ENCODE measurements at regions not wholly inside any gene's neighbourhood (a gene's known extent, or its start where the extent isn't known, plus 50 kb on each side); places are given as distances from the start of the nearest gene placed in this dataset.

DNA sequence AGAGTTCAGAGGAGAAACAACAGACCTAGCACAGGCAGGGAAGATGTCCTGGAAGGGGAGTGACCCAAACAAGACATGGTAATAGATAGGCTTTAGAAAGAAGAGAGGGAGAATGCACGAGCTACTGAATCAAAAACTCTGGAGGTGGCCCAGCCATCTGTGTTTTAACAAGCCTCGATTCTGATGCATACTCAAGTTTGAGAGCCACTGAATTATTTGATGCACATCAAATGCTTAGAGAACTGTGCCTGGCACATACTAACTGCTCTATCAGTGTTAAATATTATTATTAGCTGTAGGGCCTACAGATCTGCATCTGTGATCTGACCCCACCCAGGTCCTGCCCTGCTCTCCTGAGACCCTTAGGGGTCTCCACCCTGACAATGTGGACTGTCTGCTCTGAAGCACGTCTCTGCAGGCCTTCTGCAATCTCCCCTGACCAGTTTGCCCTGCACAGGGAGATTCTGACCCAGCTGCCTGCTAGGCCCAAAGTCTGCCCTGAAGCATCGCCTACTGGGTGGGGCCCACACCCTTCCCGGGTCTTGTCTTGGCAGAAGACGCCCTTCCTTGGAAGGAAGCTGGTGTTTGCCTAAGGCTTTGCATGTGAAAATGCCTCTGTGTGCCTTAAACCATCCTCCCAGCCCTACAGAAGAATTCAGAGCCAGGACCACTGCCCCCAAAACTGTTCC is 201.5 kb upstream of the KLF3 start:
- intact Hi-C loops (cut with DNase I): no loop called here
- FAIRE-seq (no peak), DNase-seq (no peak)
- TF ChIP-seq, protein P1, sequence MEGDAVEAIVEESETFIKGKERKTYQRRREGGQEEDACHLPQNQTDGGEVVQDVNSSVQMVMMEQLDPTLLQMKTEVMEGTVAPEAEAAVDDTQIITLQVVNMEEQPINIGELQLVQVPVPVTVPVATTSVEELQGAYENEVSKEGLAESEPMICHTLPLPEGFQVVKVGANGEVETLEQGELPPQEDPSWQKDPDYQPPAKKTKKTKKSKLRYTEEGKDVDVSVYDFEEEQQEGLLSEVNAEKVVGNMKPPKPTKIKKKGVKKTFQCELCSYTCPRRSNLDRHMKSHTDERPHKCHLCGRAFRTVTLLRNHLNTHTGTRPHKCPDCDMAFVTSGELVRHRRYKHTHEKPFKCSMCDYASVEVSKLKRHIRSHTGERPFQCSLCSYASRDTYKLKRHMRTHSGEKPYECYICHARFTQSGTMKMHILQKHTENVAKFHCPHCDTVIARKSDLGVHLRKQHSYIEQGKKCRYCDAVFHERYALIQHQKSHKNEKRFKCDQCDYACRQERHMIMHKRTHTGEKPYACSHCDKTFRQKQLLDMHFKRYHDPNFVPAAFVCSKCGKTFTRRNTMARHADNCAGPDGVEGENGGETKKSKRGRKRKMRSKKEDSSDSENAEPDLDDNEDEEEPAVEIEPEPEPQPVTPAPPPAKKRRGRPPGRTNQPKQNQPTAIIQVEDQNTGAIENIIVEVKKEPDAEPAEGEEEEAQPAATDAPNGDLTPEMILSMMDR (IDR thresholded peaks at IDR 0.05; ENCODE audit: borderline replicate concordance, extremely low read depth, insufficient read depth): no peak
- H3K27ac ChIP-seq (ENCODE audit: low read depth in 2 of 2, low read length in 2 of 2): no peak overlapping the region
- no peaks in the 10 kb centered on the region for H3K4me1 ChIP-seq (ENCODE audit: control insufficient read depth in 2 of 3, insufficient read depth in 2 of 3, low read depth in 1 of 3, low read length in 3 of 3)
- no peaks in the 10 kb centered on the region for H3K36me3 ChIP-seq (ENCODE audit: control insufficient read depth in 2 of 3, insufficient read depth in 3 of 3, low read length in 3 of 3)
- peaks cover 0 to 4% (median 0%) of the 10 kb centered on the region in 3 donors for H3K9me3 ChIP-seq (ENCODE audit: control insufficient read depth in 2 of 3, insufficient read depth in 1 of 3, low read length in 3 of 3)
- H3K27me3 ChIP-seq (ENCODE audit: control insufficient read depth, insufficient read depth, low read length): no peaks in the 10 kb centered on the region
- no peak overlapping the region for H3K4me3 ChIP-seq (ENCODE audit: low read length in 3 of 3)
- H3K9ac ChIP-seq (ENCODE audit: low read length in 3 of 3): no peak overlapping the region

DNA sequence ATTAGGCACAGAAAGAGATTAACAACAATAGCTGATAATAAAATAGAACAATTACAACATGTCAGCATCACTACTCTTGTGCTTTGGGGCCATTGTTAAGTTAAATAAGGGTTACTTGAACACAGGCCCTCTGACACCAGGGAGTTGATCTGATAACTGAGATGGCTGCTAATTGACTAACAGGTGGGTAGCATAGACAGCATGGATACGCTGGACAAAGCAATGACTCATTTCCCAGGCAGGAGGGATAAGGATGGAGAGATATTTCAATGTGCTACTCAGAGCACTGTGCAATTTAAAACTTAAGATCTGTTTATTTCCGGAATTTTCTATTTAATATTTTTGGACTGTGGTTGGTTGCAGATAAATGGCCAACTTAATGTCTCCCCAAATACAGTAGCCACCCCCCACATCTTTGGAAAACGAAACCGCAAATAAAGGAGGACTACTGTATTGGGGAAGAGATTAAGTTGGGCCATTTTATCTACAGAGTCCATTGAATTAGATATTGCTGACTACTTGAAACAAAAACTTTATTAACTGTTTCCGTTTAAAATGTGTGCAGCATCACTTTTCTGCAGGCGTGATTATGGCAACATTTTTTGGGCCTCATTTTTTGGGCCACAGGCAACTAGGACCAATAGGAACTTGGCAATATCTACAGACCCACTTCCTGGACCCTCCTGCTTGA is 200.6 kb upstream of the KLF3 start:
- H3K9me3 ChIP-seq (ENCODE audit: control insufficient read depth in 2 of 3, insufficient read depth in 1 of 3, low read length in 3 of 3): peaks cover 0 to 4% (median 0%) of the 10 kb centered on the region in 3 donors
- no peak overlapping the region for H3K27ac ChIP-seq (ENCODE audit: low read depth in 2 of 2, low read length in 2 of 2)
- H3K27me3 ChIP-seq (ENCODE audit: control insufficient read depth, insufficient read depth, low read length): no peaks in the 10 kb centered on the region
- peaks cover 0 to 2% (median 0%) of the 10 kb centered on the region in 3 donors for H3K4me1 ChIP-seq (ENCODE audit: control insufficient read depth in 2 of 3, insufficient read depth in 2 of 3, low read depth in 1 of 3, low read length in 3 of 3)
- DNase-seq: no peak
- intact Hi-C loops (cut with DNase I): no loop called here
- H3K4me3 ChIP-seq (ENCODE audit: low read length in 3 of 3): no peak overlapping the region
- H3K36me3 ChIP-seq (ENCODE audit: control insufficient read depth in 2 of 3, insufficient read depth in 3 of 3, low read length in 3 of 3): no peaks in the 10 kb centered on the region
- no peak overlapping the region for H3K9ac ChIP-seq (ENCODE audit: low read length in 3 of 3)
- TF ChIP-seq, protein P1 (IDR thresholded peaks at IDR 0.05; ENCODE audit: borderline replicate concordance, extremely low read depth, insufficient read depth): no peak
- no peak for FAIRE-seq

DNA sequence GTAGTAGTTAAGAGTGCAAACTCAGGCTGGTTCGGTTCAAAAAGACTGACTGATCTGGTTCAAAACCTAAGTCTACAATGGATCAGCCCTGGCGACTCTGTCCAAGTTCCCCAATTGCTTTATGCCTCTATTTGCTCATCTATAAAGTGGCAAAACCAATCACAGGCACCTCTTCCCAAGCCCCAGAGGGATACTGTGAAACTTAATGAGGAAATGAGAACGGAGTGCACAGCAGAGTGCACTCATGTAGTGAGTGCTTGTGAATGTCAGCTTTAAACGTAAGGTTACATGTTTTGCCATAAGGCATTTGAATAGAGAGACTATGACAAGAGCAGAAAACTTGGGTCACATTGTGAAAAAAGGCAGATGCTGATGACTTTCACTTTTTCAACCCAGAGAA is 199.7 kb upstream of the KLF3 start:
- Histone ChIP-seq H3K4me1 (ENCODE audit: control insufficient read depth in 2 of 3, insufficient read depth in 2 of 3, low read depth in 1 of 3, low read length in 3 of 3) (peaks cover 0 to 3% (median 0%) of the 10 kb centered on the region in 3 donors), H3K9me3 (ENCODE audit: control insufficient read depth in 2 of 3, insufficient read depth in 1 of 3, low read length in 3 of 3) (peaks cover 0 to 4% (median 0%) of the 10 kb centered on the region in 3 donors), H3K9ac (ENCODE audit: low read length in 3 of 3) (no peak overlapping the region), H3K36me3 (ENCODE audit: control insufficient read depth in 2 of 3, insufficient read depth in 3 of 3, low read length in 3 of 3) (no peaks in the 10 kb centered on the region), H3K27me3 (ENCODE audit: control insufficient read depth, insufficient read depth, low read length) (no peaks in the 10 kb centered on the region), H3K4me3 (ENCODE audit: low read length in 3 of 3) (no peak overlapping the region), H3K27ac (ENCODE audit: low read depth in 2 of 2, low read length in 2 of 2) (no peak overlapping the region)
- intact Hi-C loops (cut with DNase I): no loop called here
- no peak for FAIRE-seq
- no peak for DNase-seq
- TF ChIP-seq, protein P1 (IDR thresholded peaks at IDR 0.05; ENCODE audit: borderline replicate concordance, extremely low read depth, insufficient read depth): no peak

Data from kidney (tissue), 13 donors.